CD4-positive, alpha-beta T cell (primary cell): ENCODE measurements at regions not wholly inside any gene's neighbourhood (a gene's known extent, or its start where the extent isn't known, plus 50 kb on each side); places are given as distances from the start of the nearest gene placed in this dataset.

Source experiments
- ATAC-seq: fragments of 200-7000 bp; cut with Tn5 transposase; one replicate; pipeline ENCODE4 v1.10.0; 2022; ENCODE audit warnings: mild to moderate bottlenecking; ENCODE audit not compliant: poor library complexity
- CTCF ChIA-PET: fragments of 350-600 bp; sonication (Branson Sonifier 250); formaldehyde crosslinking; loops from one replicate; lab custom pipeline; 2021; ENCODE audit warnings: antibody characterized with exemption, inconsistent platforms; lab: Charles Lee
- POLR2A ChIA-PET: fragments of 350-600 bp; sonication (Branson Sonifier 250); formaldehyde crosslinking; loops from one replicate; lab custom pipeline; 2021; ENCODE audit warnings: antibody characterized with exemption, inconsistent platforms; lab: Charles Lee
- DNase-seq, 14 experiments: peaks; one replicate each; pipeline ENCODE4 v3.0.0-alpha.2; 2013 to 2020; ENCODE audit warnings: mixed read lengths in 2 of 14
- H3K27ac ChIP-seq, 2 donors: one replicate each; pipeline versions ENCODE4 v1.5.1 to v1.7.0; 2013; ENCODE audit warnings: low read length in 2 of 2, low read depth in 1 of 2, mild to moderate bottlenecking in 1 of 2
- H3K27me3 ChIP-seq, 2 experiments: 1 replicate in 1 of 2; 2 replicates in 1 of 2; pipeline versions ENCODE4 v1.6.1 to v1.7.0; 2013; ENCODE audit warnings: low read length in 2 of 2, control low read depth in 1 of 2, mild to moderate bottlenecking in 1 of 2, moderate library complexity in 1 of 2; ENCODE audit not compliant: insufficient read depth in 2 of 2, control insufficient read depth in 1 of 2
- H3K36me3 ChIP-seq: one replicate; pipeline ENCODE4 v1.6.1; 2013; ENCODE audit warnings: low read length, control low read depth; ENCODE audit not compliant: insufficient read depth
- H3K4me1 ChIP-seq: one replicate; pipeline ENCODE4 v1.6.1; 2013; ENCODE audit warnings: low read length, control low read depth; ENCODE audit not compliant: insufficient read depth
- H3K4me3 ChIP-seq: one replicate; pipeline ENCODE4 v1.5.1; 2013; ENCODE audit warnings: mild to moderate bottlenecking, low read length, moderate library complexity
- H3K9me3 ChIP-seq, 2 experiments: 1 replicate in 1 of 2; 2 replicates in 1 of 2; pipeline versions ENCODE4 v1.6.1 to v1.7.0; 2013; ENCODE audit warnings: low read length in 2 of 2, mild to moderate bottlenecking in 2 of 2, control low read depth in 1 of 2, moderate library complexity in 1 of 2; ENCODE audit not compliant: control insufficient read depth in 1 of 2, insufficient read depth in 1 of 2
- H3K27ac Mint-ChIP-seq: one replicate; pipeline ENCODE4 v1.8.0; 2020; ENCODE audit warnings: mixed read lengths
- H3K27me3 Mint-ChIP-seq: one replicate; pipeline ENCODE4 v1.8.0; 2021; ENCODE audit warnings: mixed read lengths
- H3K36me3 Mint-ChIP-seq: one replicate; pipeline ENCODE4 v1.8.0; 2021; ENCODE audit warnings: low read depth, mixed read lengths
- H3K4me1 Mint-ChIP-seq: one replicate; pipeline ENCODE4 v1.8.0; 2021; ENCODE audit warnings: low read depth, mixed read lengths
- H3K4me3 Mint-ChIP-seq: one replicate; pipeline ENCODE4 v1.8.0; 2020; ENCODE audit warnings: mild to moderate bottlenecking, mixed read lengths
- H3K9me3 Mint-ChIP-seq: one replicate; pipeline ENCODE4 v1.8.0; 2020; ENCODE audit warnings: mixed read lengths
- CTCF ChIP-seq: fragments of 200-600 bp; IDR thresholded peaks from one replicate; pipeline ENCODE4 v1.8.0; 2022; ENCODE audit warnings: antibody characterized with exemption, mild to moderate bottlenecking
- intact Hi-C, 2 experiments: fragments of 100-400 bp; cut with DNase I in 1 of 2; cut with micrococcal nuclease in 1 of 2; formaldehyde crosslinking; loops; one replicate each; pipeline versions ENCODE4 v1.15.1 to v1.9.0; 2023 to 2025; cut with DNase I, micrococcal nuclease

DNA sequence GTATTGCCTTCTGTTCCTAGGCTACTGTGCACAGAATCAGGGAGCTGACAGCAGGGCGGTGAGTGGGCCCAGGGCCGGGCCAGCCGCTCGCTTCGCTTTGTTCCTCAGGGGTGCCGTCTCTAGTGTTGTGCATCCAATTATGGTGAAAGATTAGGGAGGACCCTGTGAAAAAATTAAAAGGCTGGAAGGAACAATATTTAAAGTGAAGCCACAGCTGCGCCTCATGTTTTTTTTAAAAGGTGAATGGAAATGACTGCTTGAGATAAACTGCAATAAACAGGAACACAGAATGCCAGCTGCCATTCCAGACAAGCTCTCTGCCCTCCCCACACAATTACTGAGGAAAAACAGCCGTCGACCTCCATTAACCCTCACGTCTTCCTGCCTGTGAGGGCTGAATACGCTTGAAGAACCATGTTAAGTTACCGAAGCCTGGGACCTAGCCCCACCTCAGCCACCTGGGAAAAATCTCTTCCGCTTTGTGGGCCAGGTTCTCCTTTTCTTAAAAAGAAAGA is 132.0 kb upstream of the IL12A start:
- Histone ChIP-seq H3K27me3 (peaks cover 0 to 4% of the 10 kb centered on the region in 2 experiments), H3K4me1 (no peaks in the 10 kb centered on the region), H3K36me3 (no peaks in the 10 kb centered on the region), H3K9me3 (no peaks in the 10 kb centered on the region), H3K4me3 (no peak overlapping the region), H3K27ac (no peak overlapping the region)
- Mint-ChIP-seq H3K27me3 (peaks cover 29% of the 10 kb centered on the region), H3K36me3 (no peaks in the 10 kb centered on the region), H3K4me3 (no peak overlapping the region), H3K9me3 (no peaks in the 10 kb centered on the region), H3K27ac (no peak overlapping the region), H3K4me1 (no peaks in the 10 kb centered on the region)
- DNase-seq (no peak), ATAC-seq (no peak)
- TF ChIP-seq CTCF, result no peak
- POLR2A ChIA-PET, result no interaction called here
- CTCF ChIA-PET, result no interaction called here
- intact Hi-C loops, result no loop called here

- H3K27me3 ChIP-seq, result peaks cover 0 to 3% of the 10 kb centered on the region in 2 experiments
- Mint-ChIP-seq H3K27me3 (peaks cover 28% of the 10 kb centered on the region), H3K9me3 (no peaks in the 10 kb centered on the region), H3K36me3 (no peaks in the 10 kb centered on the region), H3K4me3 (no peak overlapping the region), H3K27ac (no peak overlapping the region), H3K4me1 (no peaks in the 10 kb centered on the region)
- DNase-seq, result no peak
- H3K27ac ChIP-seq, result no peak overlapping the region
- intact Hi-C loops, result no loop called here
- no peak for ATAC-seq
- CTCF ChIA-PET, result no interaction called here
- H3K4me1 ChIP-seq, result no peaks in the 10 kb centered on the region
- no peaks in the 10 kb centered on the region for H3K36me3 ChIP-seq
- no peak overlapping the region for H3K4me3 ChIP-seq
- POLR2A ChIA-PET, result no interaction called here
- TF ChIP-seq CTCF, result no peak
- no peaks in the 10 kb centered on the region for H3K9me3 ChIP-seq
Measured at GRCh38 chr3:159857840-159858239, 130.8 kb upstream of the IL12A start.

- no peak for TF ChIP-seq CTCF
- peaks cover 25% of the 10 kb centered on the region for H3K27me3 Mint-ChIP-seq
- ATAC-seq, result no peak
- no peak for DNase-seq
- H3K4me3 ChIP-seq, result no peak overlapping the region
- no peaks in the 10 kb centered on the region for H3K9me3 Mint-ChIP-seq
- intact Hi-C loops, result no loop called here
- H3K27ac Mint-ChIP-seq, result no peak overlapping the region
- CTCF ChIA-PET, result no interaction called here
- H3K4me1 ChIP-seq, result no peaks in the 10 kb centered on the region
- POLR2A ChIA-PET, result no interaction called here
- no peak overlapping the region for H3K4me3 Mint-ChIP-seq
- no peak overlapping the region for H3K27ac ChIP-seq
- H3K4me1 Mint-ChIP-seq, result no peaks in the 10 kb centered on the region
- no peaks in the 10 kb centered on the region for H3K36me3 Mint-ChIP-seq
- no peaks in the 10 kb centered on the region for H3K27me3 ChIP-seq
- no peaks in the 10 kb centered on the region for H3K9me3 ChIP-seq
- H3K36me3 ChIP-seq, result no peaks in the 10 kb centered on the region
Measured at GRCh38 chr3:159858650-159859049, 130.0 kb upstream of the IL12A start.
